UCSD-AML1 (cell line): ENCODE measurements at regions not wholly inside any gene's neighbourhood (a gene's known extent, or its start where the extent isn't known, plus 50 kb on each side); places are given as distances from the start of the nearest gene placed in this dataset.
A peak's percentile ranks its signal among the peaks of the same experiment; 100 is the strongest.
"Not testable (repeated sequence)": the region's sequence is repeated elsewhere in the genome, so short reads cannot be mapped to it uniquely, and the experiment has no call there.

Experiments
- DNase-seq: peaks from one replicate; lab custom pipeline; 2025; ENCODE audit not compliant: unreplicated experiment; lab: John Stamatoyannopoulos, UW

DNA sequence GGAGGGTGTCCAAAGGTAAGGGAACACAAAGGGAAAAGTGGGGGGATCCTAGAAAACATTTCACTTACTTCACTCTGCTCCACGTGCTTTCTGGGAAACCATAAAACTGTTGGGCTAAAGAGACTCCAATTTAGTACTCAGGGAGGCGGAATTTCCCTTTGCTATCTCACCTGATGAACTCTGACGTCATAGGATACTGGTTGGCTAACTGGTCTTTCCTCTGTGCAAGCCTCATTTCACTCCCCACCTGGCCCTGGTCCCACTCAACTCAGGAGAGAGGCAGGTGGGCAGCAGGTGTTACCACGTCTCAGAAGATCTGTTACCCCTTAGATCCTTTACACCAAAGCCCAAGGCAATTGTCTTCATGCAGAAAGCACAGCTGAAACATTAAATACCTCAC is 51.8 kb upstream of the PMAIP1 start:
- DNase-seq: no peak

DNA sequence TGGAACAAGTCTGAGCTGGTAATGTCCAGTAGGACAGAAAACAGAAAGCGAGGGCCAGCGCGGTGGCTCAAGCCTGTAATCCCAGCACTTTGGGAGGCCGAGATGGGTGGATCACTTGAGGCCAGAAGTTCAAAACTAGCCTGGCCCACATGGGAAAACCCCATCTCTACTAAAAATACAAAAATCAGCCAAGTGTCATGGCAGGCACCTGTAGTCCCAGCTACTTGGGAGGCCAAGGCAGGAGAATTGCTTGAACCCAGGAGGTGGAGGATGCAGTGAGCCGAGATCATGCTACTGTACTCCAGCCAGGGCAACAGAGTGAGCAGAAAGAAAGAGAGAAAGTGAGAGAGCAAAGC is 52.3 kb upstream of the PMAIP1 start:
- DNase-seq: not testable (repeated sequence)

DNA sequence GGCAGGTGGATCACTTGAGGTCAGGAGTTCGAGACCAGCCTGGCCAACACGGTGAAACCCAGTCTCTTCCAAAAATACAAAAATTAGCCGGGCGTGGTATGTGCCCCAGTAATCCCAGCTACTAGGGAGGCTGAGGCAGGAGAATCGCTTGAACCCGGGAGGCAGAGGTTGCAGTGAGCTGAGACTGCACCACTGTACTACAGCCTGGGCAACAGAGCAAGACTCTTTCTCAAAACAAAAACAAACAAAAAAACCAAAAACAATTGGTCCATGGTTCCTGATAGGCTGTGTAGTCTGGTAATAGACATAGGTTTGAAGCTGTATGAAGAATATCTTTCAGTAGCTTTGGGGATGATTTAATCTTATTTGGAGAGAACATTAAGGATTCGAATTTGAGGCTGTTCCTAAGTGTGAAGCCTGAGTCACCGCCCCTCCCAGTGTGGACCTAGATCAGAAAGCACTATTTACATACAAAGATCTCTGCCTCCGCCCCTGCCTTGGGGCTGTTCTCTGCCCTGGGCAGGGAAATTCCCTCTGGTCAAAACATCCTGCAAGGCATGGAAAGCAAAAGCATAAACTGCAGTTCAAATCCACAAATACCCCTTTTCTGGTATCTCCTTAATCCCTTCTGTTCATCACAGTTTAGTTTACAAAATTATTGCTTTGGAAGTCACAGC is 52.8 kb upstream of the PMAIP1 start:
- no peak for DNase-seq

DNA sequence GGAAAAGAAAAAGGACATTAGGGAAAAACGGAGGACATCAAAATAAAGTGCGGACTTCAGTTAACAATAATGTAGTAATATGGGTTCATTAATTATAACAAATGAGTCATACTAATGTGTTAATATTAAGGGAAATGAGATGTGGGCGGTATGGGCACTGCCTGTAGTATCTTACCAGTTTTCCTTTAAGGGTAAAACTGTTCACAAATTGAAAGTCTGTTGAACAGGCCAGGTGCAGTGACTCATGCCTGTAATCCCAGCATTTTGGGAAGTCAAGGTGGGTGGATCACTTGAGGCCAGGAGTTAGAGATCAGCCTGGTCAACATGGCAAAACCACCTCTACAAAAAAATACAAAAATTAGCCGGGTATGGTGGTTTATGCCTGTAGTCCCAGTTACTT is 56.8 kb upstream of the PMAIP1 start:
- DNase-seq: no peak

DNA sequence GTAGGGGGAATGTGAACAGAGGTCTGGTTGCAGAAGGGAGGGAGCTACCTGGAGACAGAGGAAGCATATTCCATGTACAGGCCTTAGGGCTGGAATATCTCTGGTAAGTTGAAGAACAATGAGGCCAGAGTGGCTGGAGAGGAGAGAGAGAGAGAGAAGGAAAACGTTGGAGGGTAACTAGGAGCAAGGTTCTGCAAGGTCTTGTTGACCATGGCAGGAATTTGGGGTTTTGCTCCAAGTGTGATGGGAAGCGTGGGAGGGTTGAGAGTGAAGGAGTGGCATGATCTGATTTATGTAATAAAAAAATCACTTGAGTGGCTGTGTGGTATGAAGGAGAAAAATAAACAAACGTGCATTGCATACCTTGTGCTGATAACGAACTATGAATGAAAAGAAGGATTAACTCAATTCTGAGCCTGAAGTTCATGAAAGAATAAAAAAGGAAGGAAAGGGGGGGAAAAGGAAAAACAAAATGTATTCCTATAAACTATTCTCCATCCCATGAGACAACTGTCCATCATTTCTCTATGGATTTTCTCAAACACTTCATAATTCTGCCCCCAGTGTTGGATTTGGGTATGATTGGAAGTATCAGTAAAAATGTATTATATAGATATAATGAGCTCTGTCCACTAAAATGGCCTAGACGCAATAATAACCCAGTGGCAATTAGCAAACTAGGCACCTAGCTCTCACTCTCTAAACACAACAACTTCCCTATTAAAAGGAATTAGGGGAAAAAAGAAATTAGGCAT is 59.7 kb upstream of the PMAIP1 start:
- DNase-seq: no peak

DNA sequence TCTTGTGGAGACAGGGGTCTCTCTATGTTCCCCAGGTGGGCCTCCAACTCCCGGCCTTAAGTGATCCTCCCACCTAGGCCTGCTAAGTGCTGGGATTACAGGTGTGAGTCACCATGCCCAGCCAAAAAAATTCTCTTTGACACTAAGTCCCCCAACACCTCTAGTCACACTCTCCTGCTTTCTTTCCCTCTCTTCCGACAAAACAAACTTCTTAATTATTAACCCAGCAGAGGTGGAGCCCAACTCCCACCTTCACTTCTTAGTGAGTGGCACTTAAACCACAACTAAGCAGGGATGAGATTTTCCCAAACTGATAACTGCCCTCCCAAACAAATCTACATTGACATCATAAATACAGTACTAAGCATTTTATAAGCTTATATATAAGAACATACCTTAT is 60.5 kb upstream of the PMAIP1 start:
- no peak for DNase-seq

DNA sequence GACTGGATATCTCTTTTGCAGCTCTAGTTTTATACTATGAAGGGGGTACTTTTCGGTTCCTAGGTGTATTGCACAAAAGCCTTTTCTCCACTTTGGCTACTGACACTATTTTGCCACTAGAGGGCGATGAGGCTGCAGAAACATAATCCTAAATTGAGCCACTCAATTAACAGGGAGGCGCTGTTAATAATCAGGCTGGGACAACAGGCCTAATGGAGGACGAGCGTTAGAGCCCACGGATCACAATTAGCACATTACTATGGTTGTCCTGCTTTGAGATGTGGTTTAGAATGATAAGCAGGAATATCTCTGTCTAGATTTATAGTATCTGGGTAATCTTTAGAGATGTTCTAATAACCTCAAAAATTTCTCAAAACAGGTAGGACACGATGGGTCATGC is 62.2 kb upstream of the PMAIP1 start:
- peak; percentile 16 for DNase-seq

DNA sequence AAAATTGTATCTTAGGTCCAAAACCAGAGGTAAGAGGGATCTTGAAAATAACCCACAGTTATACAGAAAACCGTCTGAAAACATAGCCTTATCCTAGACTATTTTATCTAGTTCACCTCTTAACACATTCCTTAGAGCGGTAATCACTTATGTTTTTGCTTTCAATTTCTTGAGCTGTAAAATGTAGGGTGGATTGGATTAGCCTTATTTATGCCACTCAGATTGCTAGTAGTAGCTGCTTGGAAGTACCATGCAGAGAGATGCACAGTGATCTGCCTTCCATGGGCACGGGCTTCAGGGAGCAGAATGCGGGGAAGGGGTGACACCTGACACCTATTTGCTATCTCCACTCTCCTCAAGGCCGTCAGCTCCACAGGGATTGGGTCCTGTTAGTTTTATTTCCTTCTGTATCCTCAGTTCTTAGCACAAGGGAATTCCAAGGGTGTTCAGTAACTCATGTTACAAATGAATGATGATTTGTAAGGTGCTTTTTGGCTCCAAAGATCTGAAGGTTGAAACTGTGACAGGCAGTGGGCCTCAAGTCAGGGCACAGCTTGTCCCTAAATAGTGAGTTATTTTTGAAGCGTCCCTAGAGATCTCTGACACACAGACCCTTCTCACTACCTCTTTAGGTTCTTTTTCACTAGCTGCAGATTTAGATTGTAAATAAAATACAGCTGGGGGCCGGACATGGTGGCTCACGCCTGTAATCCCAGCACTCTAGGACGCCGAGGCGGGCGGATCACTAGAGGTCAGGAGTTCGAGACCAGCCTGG is 64.0 kb upstream of the PMAIP1 start:
- no peak for DNase-seq

DNA sequence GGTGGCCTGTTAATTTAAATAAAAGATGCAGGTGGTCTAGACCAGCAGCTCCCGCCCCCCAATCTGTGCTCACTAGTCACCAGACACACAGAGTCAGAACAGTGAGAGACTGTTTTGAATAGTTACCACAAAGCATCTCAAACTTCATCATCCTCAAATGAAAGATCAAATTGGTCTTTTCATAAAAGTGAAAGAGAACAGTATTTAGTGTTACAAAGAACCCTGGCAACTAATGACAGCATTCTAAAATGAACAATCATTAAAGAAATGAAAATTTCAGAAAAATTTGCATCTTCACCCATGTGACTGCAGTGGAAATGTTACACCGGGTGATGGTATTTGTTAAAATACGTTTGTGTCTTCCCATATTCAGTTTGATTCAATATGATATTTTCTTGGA is 65.5 kb upstream of the PMAIP1 start:
- DNase-seq: no peak

DNA sequence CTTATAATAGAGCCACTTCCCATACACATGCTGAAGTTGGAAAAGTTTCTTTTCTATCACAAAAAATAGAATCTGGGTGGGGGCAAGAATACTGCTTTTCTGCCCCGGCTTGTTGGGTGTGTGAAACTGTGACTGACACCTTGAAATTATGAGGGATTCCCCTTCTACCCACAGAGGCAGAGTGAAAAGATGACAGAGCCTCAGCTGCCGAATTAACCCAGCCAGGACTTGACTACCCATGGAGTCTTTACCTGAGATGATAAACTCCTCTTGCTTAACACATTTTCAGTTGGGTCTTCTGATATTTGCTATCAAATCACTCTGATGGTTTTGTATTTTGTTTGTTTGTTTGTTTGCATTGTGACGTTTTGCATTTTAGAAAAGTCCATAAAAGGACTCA is 66.0 kb upstream of the PMAIP1 start:
- DNase-seq: no peak

DNA sequence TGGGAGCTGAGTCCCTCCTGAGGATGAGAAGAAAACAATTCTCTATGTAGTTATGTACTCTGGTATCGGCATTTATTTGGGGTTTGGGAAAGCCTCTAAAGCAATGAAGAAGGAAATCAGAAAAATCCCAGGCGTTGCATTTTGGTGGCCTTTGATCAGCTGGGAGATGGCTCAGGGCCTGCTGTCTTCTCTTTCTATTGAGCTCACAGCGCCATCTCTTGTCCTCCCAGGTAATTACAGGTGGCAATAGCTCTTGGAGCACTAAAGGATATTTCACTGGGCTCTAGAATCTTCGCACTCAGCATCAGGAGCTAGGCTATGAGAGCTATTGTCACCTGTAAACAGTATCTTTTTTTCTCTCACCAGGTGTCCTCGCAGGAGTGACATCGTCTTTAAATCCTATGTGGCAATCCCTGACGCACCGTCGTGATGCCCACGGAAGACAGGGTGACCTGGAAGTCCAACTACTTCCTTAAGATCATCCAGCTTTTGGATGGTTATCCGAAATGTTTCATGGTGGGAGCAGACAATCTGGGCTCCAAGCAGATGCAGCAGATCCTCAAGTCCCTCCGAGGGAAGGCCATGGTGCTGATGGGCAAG is 76.1 kb upstream of the PMAIP1 start:
- peak; percentile 20 for DNase-seq

DNA sequence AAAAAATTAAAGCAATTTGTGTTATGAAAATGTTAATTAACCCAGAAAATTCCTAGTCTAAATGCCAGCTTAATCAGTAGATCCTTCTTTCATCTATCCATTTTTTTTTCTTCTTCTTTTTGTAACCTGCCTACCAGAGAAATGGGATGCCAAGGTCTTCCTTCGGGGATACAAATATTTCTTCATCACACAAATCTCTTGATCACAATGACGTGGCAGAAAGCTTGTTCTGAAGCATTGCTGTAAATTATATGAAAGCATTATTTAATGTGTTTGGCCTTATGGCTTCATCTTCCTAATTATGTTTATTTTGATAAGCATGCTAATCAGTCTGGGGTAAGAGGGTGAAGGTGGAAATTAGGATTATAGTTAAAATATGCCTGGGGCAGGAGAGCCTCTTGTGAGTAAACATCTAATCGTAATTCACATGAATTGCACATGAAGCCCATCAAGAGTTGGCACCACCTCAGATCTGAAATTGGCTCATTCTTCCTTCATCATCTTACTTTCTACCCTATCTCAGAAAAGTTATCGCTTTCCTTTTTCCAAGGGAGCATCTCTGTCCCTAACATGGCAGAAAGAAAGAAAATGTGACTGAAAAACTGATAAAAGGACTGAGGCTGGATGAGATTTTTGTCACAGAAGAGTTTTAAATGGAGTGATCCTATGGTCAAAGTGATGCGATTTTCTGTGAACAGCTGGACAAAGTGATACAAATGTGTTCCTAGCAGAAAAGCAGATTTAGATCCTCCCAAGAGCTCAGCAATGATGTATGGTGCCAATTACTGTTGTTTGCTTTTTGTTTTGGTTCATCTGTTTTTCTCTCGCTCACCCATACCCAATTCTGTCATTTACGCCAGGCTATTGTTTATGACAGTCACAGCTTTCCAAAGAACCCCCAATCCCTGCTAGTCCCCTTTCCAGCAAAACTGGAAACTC is 76.9 kb upstream of the PMAIP1 start:
- DNase-seq: no peak

DNA sequence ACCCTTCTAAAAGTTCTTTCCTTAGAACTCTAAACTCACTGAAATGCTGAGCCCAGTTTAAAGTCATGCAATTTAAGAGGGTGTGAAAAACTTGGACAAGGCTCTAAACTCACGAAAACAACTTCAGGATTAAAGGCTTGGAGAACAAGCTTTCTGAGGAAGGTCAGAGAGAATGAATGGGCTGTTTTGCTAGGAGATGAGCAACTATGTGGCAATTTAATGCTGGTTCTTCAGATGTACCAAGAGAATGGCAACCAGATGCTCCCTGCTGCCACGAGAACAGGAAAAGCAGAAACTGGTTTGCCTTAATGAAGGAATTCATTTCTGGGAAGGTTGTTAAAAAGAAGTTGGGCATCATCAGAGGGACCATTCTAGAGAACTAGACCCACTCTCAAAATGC is 77.8 kb upstream of the PMAIP1 start:
- no peak for DNase-seq

DNA sequence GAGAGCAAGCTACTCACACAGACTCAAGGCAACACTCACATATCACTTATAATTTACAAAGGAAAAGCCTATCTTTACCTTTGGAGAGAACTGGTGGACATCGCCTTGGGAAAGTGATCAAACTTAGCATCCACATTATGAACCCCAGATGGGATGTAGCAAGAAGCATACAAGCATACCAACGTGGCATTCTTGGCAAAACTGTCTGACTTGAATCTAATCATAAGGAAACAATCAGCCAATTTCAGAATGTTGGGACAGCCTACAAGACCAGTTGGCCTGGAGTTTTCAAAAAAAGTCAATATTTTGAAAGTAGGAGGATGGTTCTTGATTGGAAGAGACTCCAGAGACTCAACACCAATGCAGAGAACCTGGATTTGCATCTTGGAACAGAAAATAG is 79.1 kb upstream of the PMAIP1 start:
- no peak for DNase-seq

DNA sequence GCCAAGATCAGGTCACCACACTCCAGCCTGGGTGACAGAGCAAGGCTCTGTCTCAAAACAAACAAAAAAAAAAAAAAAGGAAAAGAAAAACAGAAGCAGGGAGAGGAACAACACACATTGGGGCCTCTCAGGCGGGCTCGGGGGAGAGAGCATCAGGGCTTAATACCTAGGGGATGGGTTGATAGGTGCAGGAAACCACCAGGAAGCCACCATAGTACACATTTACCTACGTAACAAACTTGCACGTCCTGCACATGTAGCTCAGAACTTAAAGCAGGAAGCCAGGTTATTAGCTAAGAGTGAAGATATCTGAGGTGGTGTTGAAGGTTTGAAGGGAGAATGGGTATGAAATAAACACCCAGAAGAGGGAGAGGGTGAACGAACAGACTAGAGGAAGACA is 81.0 kb upstream of the PMAIP1 start:
- DNase-seq: no peak

DNA sequence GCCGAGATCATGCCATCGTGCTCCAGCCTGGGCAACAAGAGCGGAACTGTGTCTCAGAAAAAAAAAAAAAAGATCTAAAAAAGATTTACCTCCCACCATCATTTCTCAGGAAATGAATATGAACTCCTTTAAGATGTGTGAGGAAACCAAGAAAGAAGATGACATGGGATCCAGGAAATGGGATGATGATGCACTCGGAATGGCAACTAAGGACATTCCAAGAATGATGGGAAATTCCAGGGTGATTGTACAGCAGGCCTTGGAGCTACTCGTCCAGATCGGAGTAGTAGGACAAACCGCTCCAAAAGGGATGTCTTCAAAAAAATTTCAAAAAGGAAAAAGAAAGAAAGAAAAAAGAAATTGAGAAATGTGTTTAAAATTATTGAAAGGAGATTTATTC is 84.9 kb upstream of the PMAIP1 start:
- no peak for DNase-seq

DNA sequence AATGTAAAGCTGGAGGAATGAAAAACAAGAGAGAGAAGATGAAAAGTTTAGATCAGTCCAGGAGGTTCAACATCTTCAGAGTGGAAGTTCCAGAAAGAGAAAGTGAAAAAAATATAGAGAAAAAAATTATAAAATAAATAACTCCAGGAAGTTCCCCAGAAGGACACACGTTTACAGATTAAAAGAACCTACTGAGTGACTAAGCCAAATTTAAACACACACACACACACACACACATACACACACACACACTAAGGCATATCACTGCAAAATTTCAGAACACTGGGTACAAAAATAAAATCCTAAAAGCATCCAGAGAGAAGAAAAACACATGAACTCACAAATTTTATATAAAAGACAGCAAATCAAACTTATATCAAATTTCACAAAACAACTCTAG is 85.9 kb upstream of the PMAIP1 start:
- no peak for DNase-seq

DNA sequence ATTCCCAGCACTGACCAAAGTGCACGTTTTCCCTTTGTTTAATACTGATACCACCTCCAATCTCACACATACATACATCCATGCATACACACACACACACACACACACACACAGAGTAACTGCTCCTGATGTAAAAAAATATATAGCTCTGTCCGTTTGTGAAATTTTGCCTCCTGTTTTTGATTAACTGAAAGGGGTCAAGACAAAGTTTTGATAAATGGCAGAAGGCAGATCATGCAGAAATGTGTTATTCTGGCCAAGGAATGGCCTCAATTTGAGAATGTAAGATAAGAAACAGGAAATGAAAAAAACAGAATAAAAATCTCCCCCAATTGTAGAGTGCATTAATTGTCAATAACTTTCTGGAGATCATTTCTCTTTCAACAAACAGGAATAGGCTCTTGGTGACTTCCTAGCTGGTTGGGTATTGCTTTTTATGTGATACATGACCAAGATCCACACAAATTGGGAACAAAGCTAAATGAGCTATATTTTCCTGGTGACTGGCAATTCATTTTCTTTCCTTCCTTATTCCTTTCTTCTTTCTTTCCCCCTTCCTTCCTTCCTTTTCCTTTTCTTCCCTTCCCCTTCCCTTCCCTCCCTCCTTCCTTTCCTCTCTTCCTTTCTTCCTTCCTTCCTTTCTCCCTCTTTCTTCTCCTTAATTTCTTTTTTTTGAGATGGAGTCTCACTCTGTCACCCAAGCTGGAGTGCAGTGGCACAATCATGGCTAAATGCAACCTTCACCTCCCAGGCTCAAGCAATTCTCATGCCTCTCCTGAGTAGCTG is 88.9 kb upstream of the PMAIP1 start:
- DNase-seq: no peak

DNA sequence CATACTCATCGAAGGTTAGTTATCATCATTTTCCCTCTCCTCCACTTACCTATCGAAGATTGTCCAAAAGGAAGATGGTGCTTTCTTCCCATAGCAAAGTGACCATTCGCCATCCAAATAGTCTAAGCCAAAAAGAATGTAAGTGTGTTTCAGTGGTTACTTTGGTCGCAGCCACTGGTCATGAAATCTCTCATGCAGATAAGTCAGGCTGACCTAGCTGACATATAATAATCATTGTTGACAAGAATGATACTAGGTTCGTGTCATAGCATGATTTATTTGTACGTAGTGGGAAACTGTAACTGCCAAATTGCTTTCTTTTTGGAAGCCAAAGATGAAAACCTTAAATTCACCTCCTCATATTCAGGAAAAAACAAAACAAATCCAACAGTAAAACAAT is 89.6 kb upstream of the PMAIP1 start:
- DNase-seq: no peak

DNA sequence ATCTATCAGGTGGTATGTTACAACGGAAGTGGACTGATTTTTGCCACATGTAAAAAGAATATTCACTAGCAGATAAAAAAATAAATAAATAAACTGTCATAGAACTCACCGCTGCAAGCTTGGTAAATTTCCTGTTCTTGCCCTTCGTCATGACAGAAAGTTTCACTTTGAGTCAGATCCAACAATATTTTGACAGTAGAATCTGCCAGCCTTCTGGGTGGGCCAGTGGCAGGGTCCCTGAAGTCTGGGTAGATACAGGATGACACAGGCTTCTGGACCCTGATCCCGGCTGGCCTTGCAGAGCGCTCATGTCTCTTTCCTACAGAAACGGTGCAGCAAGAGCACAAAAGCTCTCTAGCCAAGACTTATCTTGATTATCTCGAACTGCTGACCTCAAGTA is 97.8 kb upstream of the PMAIP1 start:
- DNase-seq: no peak
